ENCODE measurements at regions not wholly inside any gene's neighbourhood (a gene's known extent, or its start where the extent isn't known, plus 50 kb on each side); places are given as distances from the start of the nearest gene placed in this dataset.

GRCh38 chr1:18020021-18020817 is 87.4 kb upstream of the IGSF21 start:
- Histone ChIP-seq H3K4me3 (ENCODE audit: low read depth in 2 of 2, low read length in 1 of 2) (no peak overlapping the region), H3K79me2 (ENCODE audit: insufficient read depth) (no peaks in the 10 kb centered on the region), H4K20me1 (ENCODE audit: insufficient read depth) (no peaks in the 10 kb centered on the region), H2AFZ (ENCODE audit: low read depth) (no peak overlapping the region), H3K9me2 (no peaks in the 10 kb centered on the region), H3K27ac (ENCODE audit: low read depth in 2 of 2, low read length in 1 of 2) (no peak overlapping the region), H3K9me3 (no peaks in the 10 kb centered on the region), H3K9ac (no peak overlapping the region), H3K4me1 (ENCODE audit: control insufficient read depth in 1 of 2, insufficient read depth in 2 of 2, low read depth in 1 of 2, low read length in 1 of 2) (no peaks in the 10 kb centered on the region), H3F3A (replicated peaks; ENCODE audit: insufficient read depth) (no peaks in the 10 kb centered on the region), H3K36me3 (replicated peaks in 1 of 2; ENCODE audit: control insufficient read depth in 1 of 2, insufficient read depth in 2 of 2, low read length in 1 of 2) (no peaks in the 10 kb centered on the region), H3K4me2 (no peak overlapping the region), H3K27me3 (ENCODE audit: insufficient read depth) (no peaks in the 10 kb centered on the region)
- TF ChIP-seq ELF1 (IDR thresholded peaks at IDR 0.05) (no peak), RFX5 (IDR thresholded peaks at IDR 0.05; ENCODE audit: low read length) (no peak), TAF1 (IDR thresholded peaks at IDR 0.05; ENCODE audit: borderline replicate concordance, low read depth, low read length) (no peak), RCOR1 (IDR thresholded peaks at IDR 0.05; ENCODE audit: low read length) (no peak), POLR2AphosphoS5 (IDR thresholded peaks at IDR 0.05; ENCODE audit: low read depth, low read length) (no peak)
- no peak for DNase-seq
- ChIA-PET CTCF (interaction anchor here (1.0 to 2.2 kb wide), 2 partner anchors 82 to 215 kb away, joined by 3 to 6 read pairs; no protein-coding TSS in a partner anchor), POLR2A (no interaction called here)
- 23% methylated on average over 7 of the region's 7 CpGs for WGBS (ENCODE audit: low lambda C conversion rate)

- Histone ChIP-seq H3K9me2 (no peaks in the 10 kb centered on the region), H3K79me2 (ENCODE audit: insufficient read depth) (no peaks in the 10 kb centered on the region), H3K4me1 (ENCODE audit: control insufficient read depth in 1 of 2, insufficient read depth in 2 of 2, low read depth in 1 of 2, low read length in 1 of 2) (no peaks in the 10 kb centered on the region), H3K4me2 (no peak overlapping the region), H3K36me3 (replicated peaks in 1 of 2; ENCODE audit: control insufficient read depth in 1 of 2, insufficient read depth in 2 of 2, low read length in 1 of 2) (no peaks in the 10 kb centered on the region), H2AFZ (ENCODE audit: low read depth) (no peak overlapping the region), H3F3A (replicated peaks; ENCODE audit: insufficient read depth) (no peaks in the 10 kb centered on the region), H3K4me3 (ENCODE audit: low read depth in 2 of 2, low read length in 1 of 2) (no peak overlapping the region), H3K27ac (ENCODE audit: low read depth in 2 of 2, low read length in 1 of 2) (no peak overlapping the region), H3K9me3 (no peaks in the 10 kb centered on the region), H3K9ac (no peak overlapping the region), H4K20me1 (ENCODE audit: insufficient read depth) (no peaks in the 10 kb centered on the region), H3K27me3 (ENCODE audit: insufficient read depth) (no peaks in the 10 kb centered on the region)
- POLR2A ChIA-PET, result no interaction called here
- WGBS (ENCODE audit: low lambda C conversion rate), result 17% methylated on average over 6 of the region's 6 CpGs
- DNase-seq, result no peak
- CTCF ChIA-PET, result interaction anchor here (0.9 to 1.0 kb wide), 2 partner anchors 20 to 81 kb away, joined by 3 to 7 read pairs; no protein-coding TSS in a partner anchor
- TF ChIP-seq RAD21 (IDR thresholded peaks at IDR 0.05; ENCODE audit: low read length) (no peak), USF1 (IDR thresholded peaks at IDR 0.05; ENCODE audit: borderline replicate concordance, low read depth) (no peak), GATA2 (CRISPR knock-in tag; IDR thresholded peaks at IDR 0.05) (no peak), GABPA (IDR thresholded peaks at IDR 0.05; ENCODE audit: low read depth) (no peak), PBX3 (IDR thresholded peaks at IDR 0.05) (no peak), POLR2AphosphoS5 (IDR thresholded peaks at IDR 0.05; ENCODE audit: low read depth, low read length) (no peak)
These were observed 86.4 kb upstream of the IGSF21 start for GRCh38 chr1:18021242-18021641.
